IPS-15b (cell line): ENCODE measurements at regions not wholly inside any gene's neighbourhood (a gene's known extent, or its start where the extent isn't known, plus 50 kb on each side); places are given as distances from the start of the nearest gene placed in this dataset.

Experiments used
- H3K27me3 ChIP-seq: one replicate; pipeline ENCODE4 v1.6.1; 2013; ENCODE audit warnings: low read length; ENCODE audit not compliant: control insufficient read depth, insufficient read depth
- H3K36me3 ChIP-seq: one replicate; pipeline ENCODE4 v1.6.1; 2013; ENCODE audit warnings: low read length; ENCODE audit not compliant: control insufficient read depth, insufficient read depth
- H3K4me1 ChIP-seq: one replicate; pipeline ENCODE4 v1.6.1; 2013; ENCODE audit warnings: mild to moderate bottlenecking, low read length; ENCODE audit not compliant: control insufficient read depth, insufficient read depth
- H3K4me3 ChIP-seq: one replicate; pipeline ENCODE4 v1.5.1; 2013; ENCODE audit warnings: low read depth, low read length
- H3K9ac ChIP-seq: one replicate; pipeline ENCODE4 v1.6.1; 2013; ENCODE audit warnings: low read depth, mild to moderate bottlenecking, low read length
- H3K9me3 ChIP-seq: one replicate; pipeline ENCODE4 v1.6.1; 2013; ENCODE audit warnings: mild to moderate bottlenecking, low read length; ENCODE audit not compliant: control insufficient read depth, insufficient read depth

DNA sequence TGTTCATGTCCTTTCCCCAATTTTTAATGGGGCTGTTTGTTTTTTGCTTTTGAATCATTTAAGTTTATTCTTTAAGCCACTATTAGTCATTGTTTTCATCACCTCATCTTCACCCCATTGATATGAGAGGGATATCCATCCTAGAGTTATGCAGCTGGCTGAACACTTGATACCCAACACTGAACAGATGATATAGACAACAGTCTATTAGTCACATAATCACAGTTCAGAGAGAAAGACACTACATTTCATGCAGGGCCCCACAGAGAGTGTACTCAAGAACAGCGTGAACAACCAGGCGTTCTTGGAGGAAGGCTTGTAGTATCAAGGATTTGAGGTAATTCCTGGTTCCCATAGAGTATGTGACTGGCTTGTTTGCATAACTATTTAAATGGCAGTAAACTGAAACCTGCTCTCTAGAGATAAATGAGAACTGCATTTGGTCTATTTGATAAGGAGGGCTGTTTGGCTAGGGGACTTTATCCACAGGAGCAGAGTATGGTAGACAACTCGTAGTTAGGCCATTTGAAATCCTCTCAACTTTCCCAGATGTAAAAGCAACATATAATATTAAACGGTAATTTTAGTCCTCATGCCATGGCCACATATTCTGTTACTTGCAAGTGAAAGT, 618.7 kb downstream of the SI start:
- Histone ChIP-seq H3K36me3 (no peaks in the 10 kb centered on the region), H3K9ac (no peak overlapping the region), H3K27me3 (no peaks in the 10 kb centered on the region), H3K4me3 (no peak overlapping the region), H3K9me3 (no peaks in the 10 kb centered on the region), H3K4me1 (no peaks in the 10 kb centered on the region)

DNA sequence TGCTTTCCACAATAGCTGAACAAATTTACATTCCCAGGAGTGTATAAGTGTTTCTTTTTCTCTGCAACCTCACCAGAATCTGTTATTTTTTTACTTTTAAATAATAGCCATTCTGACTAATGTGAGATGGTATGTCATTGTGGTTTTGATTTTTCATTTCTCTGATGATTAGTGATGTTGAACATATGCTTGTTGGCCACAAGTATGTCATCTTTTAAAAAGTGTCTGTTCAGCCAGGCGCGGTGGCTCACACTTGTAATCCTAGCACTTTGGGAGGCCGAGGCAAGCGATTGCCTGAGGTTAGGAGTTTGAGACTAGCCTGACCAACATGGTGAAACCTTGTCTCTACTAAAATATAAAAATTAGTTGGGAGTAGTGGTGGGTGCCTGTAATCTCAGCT, 619.3 kb downstream of the SI start:
- no peaks in the 10 kb centered on the region for H3K9me3 ChIP-seq
- no peak overlapping the region for H3K4me3 ChIP-seq
- H3K27me3 ChIP-seq, result no peaks in the 10 kb centered on the region
- H3K9ac ChIP-seq, result no peak overlapping the region
- H3K4me1 ChIP-seq, result no peaks in the 10 kb centered on the region
- no peaks in the 10 kb centered on the region for H3K36me3 ChIP-seq

DNA sequence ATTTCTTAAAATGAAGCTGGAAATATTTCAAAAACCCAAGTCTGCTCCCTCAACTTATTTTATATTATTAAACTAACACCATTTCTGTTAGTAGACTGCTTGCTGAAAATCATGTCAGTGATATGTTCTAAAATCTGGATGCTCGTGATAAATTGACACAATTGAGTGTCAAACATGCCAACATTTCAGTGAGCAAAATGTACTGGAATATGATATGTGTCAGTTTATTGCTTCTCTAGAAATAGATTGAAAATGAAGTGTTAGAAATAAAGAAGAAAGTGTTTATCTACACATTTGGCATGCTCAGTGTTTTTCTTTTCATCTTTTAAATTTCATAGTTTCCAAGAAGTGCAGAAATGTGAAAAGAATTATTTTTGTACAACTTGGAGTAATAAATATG, 624.6 kb downstream of the SI start:
- Histone ChIP-seq H3K9me3 (no peaks in the 10 kb centered on the region), H3K4me1 (no peaks in the 10 kb centered on the region), H3K36me3 (no peaks in the 10 kb centered on the region), H3K9ac (no peak overlapping the region), H3K27me3 (no peaks in the 10 kb centered on the region), H3K4me3 (no peak overlapping the region)

DNA sequence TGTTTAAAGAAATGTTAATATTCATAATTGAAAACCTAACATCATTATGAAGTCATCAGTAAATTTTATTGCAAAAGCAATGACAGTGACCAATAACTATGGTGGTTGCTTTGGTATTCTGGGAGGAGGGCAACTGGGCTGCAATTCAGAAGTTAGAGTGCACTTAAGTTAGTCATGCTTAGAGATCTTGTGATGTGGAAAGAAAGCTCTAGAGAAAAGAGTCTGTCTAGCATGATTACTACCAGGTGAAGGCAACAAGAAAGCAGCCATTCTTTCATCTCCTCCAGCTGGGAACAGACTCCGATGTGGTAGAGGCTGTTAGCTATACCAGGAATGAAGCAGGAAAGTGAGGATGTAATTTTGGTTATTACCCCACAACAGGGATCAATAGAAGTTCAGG, 625.6 kb downstream of the SI start:
- no peak overlapping the region for H3K4me3 ChIP-seq
- no peaks in the 10 kb centered on the region for H3K27me3 ChIP-seq
- no peaks in the 10 kb centered on the region for H3K36me3 ChIP-seq
- no peak overlapping the region for H3K9ac ChIP-seq
- H3K9me3 ChIP-seq, result no peaks in the 10 kb centered on the region
- H3K4me1 ChIP-seq, result no peaks in the 10 kb centered on the region

DNA sequence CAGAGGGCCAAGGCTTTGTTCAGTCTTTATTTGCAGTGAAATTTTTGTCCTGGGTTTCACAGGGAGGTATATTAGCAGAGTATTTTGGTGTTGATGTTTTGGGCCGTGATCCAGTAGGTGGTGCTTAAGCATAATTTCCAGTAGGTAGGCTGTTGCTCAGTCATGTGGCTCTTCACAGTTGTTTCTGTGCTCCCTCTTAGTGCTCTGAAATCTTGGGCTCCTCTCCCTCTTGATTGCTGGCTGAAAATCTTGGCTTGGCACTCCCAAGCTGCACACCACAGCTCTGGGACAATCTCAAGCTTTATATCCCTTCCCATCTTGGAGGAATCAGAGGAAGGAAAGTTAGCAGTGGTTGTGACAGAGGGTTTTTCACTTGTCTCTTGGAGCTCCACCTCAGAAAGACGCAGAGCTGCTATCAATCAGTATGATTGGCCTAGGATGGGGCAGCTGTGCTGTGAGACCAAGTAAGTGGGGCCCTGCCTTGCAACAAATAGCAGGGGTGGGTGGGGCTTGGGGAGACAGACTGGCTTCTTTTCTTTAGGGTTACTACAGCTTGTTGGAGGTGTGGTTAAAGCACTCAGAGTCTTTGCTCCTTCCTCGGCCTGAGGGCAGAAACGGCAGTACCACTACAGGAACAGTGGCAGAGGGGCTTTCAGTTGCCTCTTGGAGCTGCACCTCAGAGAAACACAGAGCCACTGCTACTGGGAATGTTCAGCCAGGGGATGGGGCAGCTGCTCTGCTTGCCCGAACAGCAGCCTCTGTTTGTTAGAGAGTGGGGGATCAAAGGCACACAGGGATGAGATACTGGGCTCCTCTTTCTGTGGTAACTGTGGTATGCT, 627.0 kb downstream of the SI start:
- no peak overlapping the region for H3K4me3 ChIP-seq
- no peaks in the 10 kb centered on the region for H3K27me3 ChIP-seq
- H3K9me3 ChIP-seq, result no peaks in the 10 kb centered on the region
- no peaks in the 10 kb centered on the region for H3K36me3 ChIP-seq
- H3K4me1 ChIP-seq, result no peaks in the 10 kb centered on the region
- H3K9ac ChIP-seq, result no peak overlapping the region

DNA sequence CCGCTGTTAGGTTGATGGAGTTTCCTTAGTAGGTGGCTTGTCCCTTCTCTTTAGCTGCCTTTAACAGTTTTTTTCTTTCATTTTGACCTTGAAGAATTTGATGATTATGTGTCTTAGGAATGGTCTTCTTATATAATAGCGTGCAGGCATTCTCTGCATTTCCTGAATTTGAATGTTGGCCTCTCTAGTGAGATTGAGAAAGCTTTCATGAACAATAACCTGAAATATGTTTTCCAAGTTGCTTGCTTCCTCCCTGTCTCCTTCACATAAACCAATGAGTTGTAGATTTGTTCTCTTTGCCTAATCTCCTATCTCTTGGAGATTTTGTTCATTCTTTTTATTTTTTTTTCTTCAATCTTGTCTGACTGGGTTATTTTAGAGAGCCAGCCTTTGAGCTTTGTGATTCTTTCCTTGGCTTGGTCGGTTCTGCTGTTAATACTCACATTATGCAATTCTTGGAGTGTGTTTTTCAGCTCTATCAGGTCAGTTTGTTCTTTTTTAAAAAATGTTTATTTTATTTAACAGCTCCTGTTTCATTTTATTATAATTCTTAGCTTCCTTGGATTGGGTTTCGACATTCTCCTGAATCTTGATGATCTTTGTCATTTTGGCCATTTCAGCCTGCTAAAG, 627.9 kb downstream of the SI start:
- Histone ChIP-seq H3K4me3 (no peak overlapping the region), H3K9me3 (no peaks in the 10 kb centered on the region), H3K4me1 (no peaks in the 10 kb centered on the region), H3K27me3 (no peaks in the 10 kb centered on the region), H3K36me3 (no peaks in the 10 kb centered on the region), H3K9ac (no peak overlapping the region)

DNA sequence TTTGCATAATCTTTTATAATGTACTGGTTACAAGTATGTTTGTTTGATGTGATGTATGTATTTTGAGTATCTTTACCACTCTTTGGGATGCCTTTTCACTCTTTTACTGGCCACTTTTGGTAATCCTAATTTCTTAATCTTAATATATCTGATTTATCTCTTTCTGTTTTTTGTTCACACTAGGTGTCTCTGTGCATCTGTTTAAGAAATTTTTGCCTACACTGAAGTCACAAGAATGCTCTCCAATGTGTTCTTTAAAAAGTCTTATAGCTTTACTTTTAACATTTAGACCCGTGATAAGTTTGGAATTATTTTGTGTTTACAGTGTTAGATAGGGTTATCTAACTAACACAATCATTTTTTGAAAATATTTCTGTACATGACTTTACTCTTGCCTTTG, 659.1 kb downstream of the SI start:
- H3K36me3 ChIP-seq, result no peaks in the 10 kb centered on the region
- H3K4me1 ChIP-seq, result no peaks in the 10 kb centered on the region
- no peaks in the 10 kb centered on the region for H3K27me3 ChIP-seq
- no peaks in the 10 kb centered on the region for H3K9me3 ChIP-seq
- H3K4me3 ChIP-seq, result no peak overlapping the region
- H3K9ac ChIP-seq, result no peak overlapping the region

DNA sequence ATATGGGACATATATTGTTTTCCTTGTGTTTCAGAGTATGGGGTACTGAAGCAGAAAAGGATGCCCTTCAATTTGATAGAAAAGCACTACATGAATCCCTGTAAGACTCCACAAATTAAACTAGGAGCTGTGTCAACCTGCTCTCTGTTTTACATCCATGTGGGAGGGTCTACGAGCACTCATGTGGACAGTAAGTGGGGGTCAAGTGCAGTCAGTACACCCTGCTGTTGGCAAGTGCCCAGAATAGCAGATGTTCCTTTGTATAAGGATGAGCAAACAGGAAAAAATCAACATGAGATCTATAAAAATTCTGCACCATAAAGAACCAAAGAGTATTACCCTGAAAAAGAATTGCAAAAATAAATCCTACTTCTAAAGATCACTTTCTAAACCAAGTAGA, 659.9 kb downstream of the SI start:
- Histone ChIP-seq H3K27me3 (no peaks in the 10 kb centered on the region), H3K36me3 (no peaks in the 10 kb centered on the region), H3K4me3 (no peak overlapping the region), H3K9me3 (no peaks in the 10 kb centered on the region), H3K9ac (no peak overlapping the region), H3K4me1 (no peaks in the 10 kb centered on the region)

DNA sequence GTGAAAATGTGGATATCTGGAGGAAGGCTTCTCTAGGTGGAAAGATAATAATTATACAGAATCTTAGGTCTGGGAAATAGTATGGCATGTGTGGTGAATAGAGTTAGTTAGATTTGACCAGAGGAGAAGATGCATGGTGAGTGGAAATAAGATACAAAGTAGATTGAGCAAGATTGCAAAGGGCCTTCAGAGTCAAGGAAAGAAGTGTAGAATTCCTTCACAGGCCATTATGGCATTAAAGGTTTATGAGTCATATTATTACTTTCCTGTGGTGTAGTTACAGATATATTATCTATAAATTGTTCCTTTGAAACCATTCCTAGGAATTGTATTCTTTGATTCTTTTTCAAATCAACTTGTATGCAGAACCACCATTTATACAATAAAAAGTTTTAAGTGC, 660.3 kb downstream of the SI start:
- Histone ChIP-seq H3K9me3 (no peaks in the 10 kb centered on the region), H3K36me3 (no peaks in the 10 kb centered on the region), H3K27me3 (no peaks in the 10 kb centered on the region), H3K4me1 (no peaks in the 10 kb centered on the region), H3K4me3 (no peak overlapping the region), H3K9ac (no peak overlapping the region)

DNA sequence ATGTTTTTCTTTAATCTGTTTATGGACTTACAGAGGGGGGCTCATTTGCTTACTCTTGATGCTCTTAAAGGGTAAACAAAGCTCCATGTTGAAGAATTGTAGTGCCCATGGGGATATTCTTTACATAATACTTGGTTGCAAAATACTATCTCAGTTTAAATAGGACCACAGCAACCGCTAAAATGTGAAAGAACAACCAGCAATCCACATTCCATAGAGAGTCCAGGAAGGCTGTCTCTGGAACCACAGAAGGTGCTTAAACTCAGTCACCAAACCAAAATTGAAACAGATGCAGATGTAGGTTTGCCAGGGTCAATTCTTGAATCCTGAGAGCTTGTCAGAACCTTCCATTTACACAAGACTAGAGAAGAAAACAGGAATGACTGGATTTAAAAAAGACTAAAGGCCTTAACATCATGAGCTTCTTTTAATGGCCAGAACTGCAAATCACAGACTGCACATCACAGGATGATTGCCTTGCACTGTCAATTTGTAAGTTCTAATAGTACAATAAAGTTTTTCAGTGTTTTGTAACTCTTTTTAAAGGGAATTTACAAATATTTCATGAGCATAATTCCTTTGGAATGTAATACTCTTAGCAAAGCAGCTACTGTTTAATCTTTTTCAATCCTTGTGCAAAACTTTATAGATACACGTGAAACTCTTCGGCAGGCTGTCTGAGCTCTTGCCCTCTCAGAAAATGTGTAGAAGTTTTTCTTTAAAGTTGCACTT, 661.6 kb downstream of the SI start:
- Histone ChIP-seq H3K9ac (no peak overlapping the region), H3K4me3 (no peak overlapping the region), H3K4me1 (no peaks in the 10 kb centered on the region), H3K36me3 (no peaks in the 10 kb centered on the region), H3K27me3 (no peaks in the 10 kb centered on the region), H3K9me3 (no peaks in the 10 kb centered on the region)

DNA sequence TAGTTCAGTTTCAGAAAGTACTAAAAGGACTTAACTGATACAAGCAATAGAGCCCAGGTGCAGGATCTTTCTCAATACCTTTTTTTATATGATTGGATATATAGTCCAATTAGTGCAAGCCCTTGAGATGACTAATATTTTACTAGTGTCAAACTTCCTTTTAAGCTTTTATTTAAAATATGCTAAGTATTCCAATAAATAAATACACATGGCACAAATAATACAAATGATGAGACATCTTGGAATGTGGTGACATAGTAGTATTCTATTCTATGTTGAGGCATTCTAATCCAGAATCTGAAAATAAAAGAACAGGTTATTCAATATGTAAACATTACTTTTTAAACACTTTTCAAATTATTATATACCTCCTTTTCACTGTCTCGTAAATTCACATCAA, 670.0 kb downstream of the SI start:
- Histone ChIP-seq H3K9me3 (no peaks in the 10 kb centered on the region), H3K4me1 (no peaks in the 10 kb centered on the region), H3K36me3 (no peaks in the 10 kb centered on the region), H3K27me3 (no peaks in the 10 kb centered on the region), H3K4me3 (no peak overlapping the region), H3K9ac (no peak overlapping the region)
